Spleen (tissue), 7 donors: ENCODE measurements at regions not wholly inside any gene's neighbourhood (a gene's known extent, or its start where the extent isn't known, plus 50 kb on each side); places are given as distances from the start of the nearest gene placed in this dataset.

Experiments used
- CTCF ChIP-seq, 11 experiments: fragments of 200-600 bp in 7 of 11; fragments of 450-650 bp in 4 of 11; sonication (generic) in 4 of 11; IDR thresholded peaks in 8 of 11; conservative IDR thresholded peaks in 3 of 11; 1 replicate in 7 of 11; 2 replicates in 4 of 11; pipeline versions ENCODE4 v1.4.0 to v1.8.0; 2016 to 2021; ENCODE audit warnings: antibody characterized with exemption in 11 of 11, inconsistent platforms in 4 of 11, mild to moderate bottlenecking in 1 of 11
- POLR2A ChIP-seq, 3 donors: fragments of 450-650 bp; IDR thresholded peaks; one replicate each; pipeline ENCODE4 v1.5.1; 2017; ENCODE audit warnings: antibody characterized with exemption in 3 of 3, mild to moderate bottlenecking in 1 of 3
- POLR2AphosphoS5 ChIP-seq, 3 donors: sonication (generic); formaldehyde crosslinking; IDR thresholded peaks; one replicate each; pipeline ENCODE4 v1.5.1; 2017; ENCODE audit warnings: antibody characterized with exemption in 3 of 3
- donor health status: DM: no; HTN: no; CAD: no; lungs with moderate emphysema.
- donor health status: DM: no; HTN: no; CAD: no.
- donor health status: DM: no; HTN: no; CAD: no.

GRCh38 chr10:9545073-9545472 is 1472.6 kb upstream of the CELF2 start:
- TF ChIP-seq CTCF (IDR thresholded peaks at IDR 0.05 in 8 of 11, conservative IDR thresholded peaks at IDR 0.05 in 3 of 11) (no peak), POLR2A (IDR thresholded peaks at IDR 0.05) (no peak), POLR2AphosphoS5 (IDR thresholded peaks at IDR 0.05) (no peak)
